GM12878 (cell line): ENCODE measurements at regions not wholly inside any gene's neighbourhood (a gene's known extent, or its start where the extent isn't known, plus 50 kb on each side); places are given as distances from the start of the nearest gene placed in this dataset.

Experiments
- ATAC-seq: fragments of 200-7000 bp; cut with Tn5 transposase; 3 replicates; pipeline ENCODE4 v1.9.1; 2020; ENCODE audit warnings: mild to moderate bottlenecking, moderate library complexity
- BruUV-seq: library from RNA; stranded (reverse); fragments of 400-500 nt; replicated peaks from 2 replicates; lab custom pipeline; 2021; lab: Mats Ljungman, UMichigan
- CTCF ChIA-PET: fragments of 300-600 bp; sonication (Branson Sonifier 250); formaldehyde crosslinking; extraction: SDS; loops from one replicate; lab custom pipeline; 2021; ENCODE audit warnings: inconsistent platforms; lab: Yijun Ruan, JAX
- POLR2A ChIA-PET: fragments of 350-600 bp; formaldehyde crosslinking; extraction: SDS; loops from one replicate; lab custom pipeline; 2021; ENCODE audit warnings: inconsistent platforms; lab: Charles Lee
- RAD21 ChIA-PET: fragments of 300-600 bp; sonication (Branson Sonifier 250); formaldehyde crosslinking; loops from one replicate; lab custom pipeline; 2023; ENCODE audit warnings: antibody characterized with exemption; ENCODE audit not compliant: unreplicated experiment; lab: Charles Lee
- SMC1A ChIA-PET: fragments of 300-600 bp; sonication (Branson Sonifier 250); formaldehyde crosslinking; loops from one replicate; lab custom pipeline; 2023; ENCODE audit not compliant: unreplicated experiment, uncharacterized antibody; lab: Charles Lee
- DNase-seq: peaks from one replicate; pipeline ENCODE4 v3.0.0-alpha.2; 2011; ENCODE audit warnings: low read depth, low spot score
- FAIRE-seq: peaks from 3 replicates; lab custom pipeline; 2011; peaks lifted over from hg19 to GRCh38; lab: Jason Lieb, UNC
- H2AFZ ChIP-seq: 2 replicates; pipeline ENCODE4 v1.6.0; 2011; ENCODE audit warnings: low read depth, low read length, control low read depth; ENCODE audit not compliant: control insufficient read depth
- H3K27ac ChIP-seq: 2 replicates; pipeline ENCODE4 v1.5.1; 2011; ENCODE audit warnings: control low read depth; ENCODE audit not compliant: control insufficient read depth, insufficient read depth
- H3K27me3 ChIP-seq, 2 experiments: replicated peaks in 1 of 2; 2 replicates each; pipeline versions ENCODE4 v1.6.0 to v1.6.1; 2011; ENCODE audit warnings: low read length in 1 of 2; ENCODE audit not compliant: control insufficient read depth in 2 of 2, insufficient read depth in 2 of 2
- H3K36me3 ChIP-seq, 2 experiments: 2 replicates each; pipeline ENCODE4 v1.5.1; 2011; ENCODE audit warnings: low read length in 1 of 2; ENCODE audit not compliant: control insufficient read depth in 2 of 2, insufficient read depth in 2 of 2
- H3K4me1 ChIP-seq: 2 replicates; pipeline ENCODE4 v1.6.1; 2011; ENCODE audit warnings: mild to moderate bottlenecking, low read length, moderate library complexity, mixed read lengths; ENCODE audit not compliant: control insufficient read depth, insufficient read depth
- H3K4me2 ChIP-seq: 2 replicates; pipeline ENCODE4 v1.6.0; 2011; ENCODE audit warnings: control low read depth; ENCODE audit not compliant: control insufficient read depth, insufficient read depth
- H3K4me3 ChIP-seq: fragments of 200-600 bp; sonication (generic); 2 replicates; pipeline ENCODE4 v1.5.1; 2016
- H3K79me2 ChIP-seq: 2 replicates; pipeline ENCODE4 v1.6.0; 2011; ENCODE audit warnings: low read length; ENCODE audit not compliant: control insufficient read depth, insufficient read depth
- H3K9ac ChIP-seq: 2 replicates; pipeline ENCODE4 v1.8.0; 2011; ENCODE audit warnings: low read length, control low read depth, mixed read lengths; ENCODE audit not compliant: control insufficient read depth, insufficient read depth
- H3K9me3 ChIP-seq: replicated peaks from 3 replicates; pipeline ENCODE4 v1.5.1; 2011; ENCODE audit warnings: mild to moderate bottlenecking, low read length; ENCODE audit not compliant: control insufficient read depth, insufficient read depth
- H4K20me1 ChIP-seq: 2 replicates; pipeline ENCODE4 v1.6.0; 2011; ENCODE audit not compliant: control insufficient read depth, insufficient read depth
- FOXK2 ChIP-seq: fragments of 450-650 bp; IDR thresholded peaks from 2 replicates; pipeline ENCODE4 v1.6.1; 2017; ENCODE audit warnings: mild to moderate bottlenecking, moderate library complexity
- HDAC2 ChIP-seq: fragments of 200-600 bp; sonication (generic); IDR thresholded peaks from 2 replicates; pipeline ENCODE4 v1.6.1; 2017
- KDM1A ChIP-seq: fragments of 200-600 bp; sonication (generic); IDR thresholded peaks from 2 replicates; pipeline ENCODE4 v1.6.1; 2016; ENCODE audit warnings: borderline replicate concordance
- MEF2A ChIP-seq: IDR thresholded peaks from 2 replicates; pipeline ENCODE4 v1.6.1; 2011; ENCODE audit warnings: low read depth, mild to moderate bottlenecking, low read length, moderate library complexity; ENCODE audit not compliant: insufficient read depth
- NR2F1 ChIP-seq: fragments of 450-650 bp; conservative IDR thresholded peaks from 2 replicates; pipeline ENCODE4 v1.6.1; 2017; ENCODE audit warnings: mild to moderate bottlenecking
- SP1 ChIP-seq: IDR thresholded peaks from one replicate; pipeline ENCODE4 v1.6.1; 2011; ENCODE audit warnings: low read depth, low read length
- WGBS: methylation state at CpG from one replicate; pipeline ENCODE4 v1.1.6; 2016; ENCODE audit warnings: low lambda C conversion rate; ENCODE audit not compliant: insufficient replicate concordance, insufficient coverage; ENCODE audit errors: missing lambda C conversion rate; 5-methylcytosine and 5-hydroxymethylcytosine counted together
- in situ Hi-C: fragments of 300-500 bp; cut with MboI; formaldehyde crosslinking; loops from 9 replicates; pipeline ENCODE4 v1.14.3; 2018; ENCODE audit warnings: mixed read lengths
- intact Hi-C: fragments of 100-400 bp; cut with micrococcal nuclease; formaldehyde crosslinking; loops from one replicate; pipeline ENCODE4 v1.14.2; 2022; ENCODE audit not compliant: unreplicated experiment
- TF ChIP-seq, protein P1 (sequence below): fragments of 450-650 bp; IDR thresholded peaks from 2 replicates; pipeline ENCODE4 v1.6.1; 2014; ENCODE audit warnings: mild to moderate bottlenecking

DNA sequence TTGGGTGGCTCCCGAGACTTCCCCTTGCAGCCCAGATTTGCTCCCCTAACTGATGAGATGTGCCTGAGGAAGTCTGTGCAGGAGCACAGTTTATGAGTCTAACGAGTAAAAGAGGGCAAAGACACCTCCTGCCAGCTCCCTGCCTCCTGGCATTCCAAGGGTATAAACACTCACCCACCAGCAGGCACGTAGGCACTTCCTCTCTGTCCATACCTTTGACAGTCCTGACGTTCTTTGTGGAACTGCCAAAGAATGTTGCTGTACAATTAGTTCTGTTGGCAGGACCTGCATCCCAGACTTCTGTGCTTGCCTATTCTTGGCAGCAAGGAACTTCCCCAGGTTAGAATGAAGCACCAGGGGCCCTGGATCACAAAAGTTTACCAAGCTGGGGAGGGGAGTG lies 889.3 kb downstream of the BCL11B start:
- Histone ChIP-seq H2AFZ (no peak overlapping the region), H3K79me2 (no peaks in the 10 kb centered on the region), H3K4me1 (no peaks in the 10 kb centered on the region), H3K27ac (no peak overlapping the region), H3K9ac (no peak overlapping the region), H3K4me3 (no peak overlapping the region), H3K9me3 (no peaks in the 10 kb centered on the region; the same call in 2 of the 3 replicates), H3K36me3 (no peaks in the 10 kb centered on the region), H4K20me1 (no peaks in the 10 kb centered on the region), H3K27me3 (no peaks in the 10 kb centered on the region), H3K4me2 (no peak overlapping the region)
- TF ChIP-seq NR2F1: no peak
- TF ChIP-seq FOXK2: no peak
- no peak for TF ChIP-seq SP1
- ATAC-seq (no peak), DNase-seq (no peak), FAIRE-seq (no peak)
- POLR2A ChIA-PET: no interaction called here
- BruUV-seq: no TSS peak
- CTCF ChIA-PET: no interaction called here
- in situ Hi-C loops (no loop called here), intact Hi-C loops (no loop called here)
- SMC1A ChIA-PET: interaction anchor here (0.9 kb wide), 1 partner anchor 46 kb away, joined by 3 read pairs; no protein-coding TSS in a partner anchor
- RAD21 ChIA-PET: no interaction called here
- 0% methylated on average over 4 of the region's 4 CpGs for WGBS

DNA sequence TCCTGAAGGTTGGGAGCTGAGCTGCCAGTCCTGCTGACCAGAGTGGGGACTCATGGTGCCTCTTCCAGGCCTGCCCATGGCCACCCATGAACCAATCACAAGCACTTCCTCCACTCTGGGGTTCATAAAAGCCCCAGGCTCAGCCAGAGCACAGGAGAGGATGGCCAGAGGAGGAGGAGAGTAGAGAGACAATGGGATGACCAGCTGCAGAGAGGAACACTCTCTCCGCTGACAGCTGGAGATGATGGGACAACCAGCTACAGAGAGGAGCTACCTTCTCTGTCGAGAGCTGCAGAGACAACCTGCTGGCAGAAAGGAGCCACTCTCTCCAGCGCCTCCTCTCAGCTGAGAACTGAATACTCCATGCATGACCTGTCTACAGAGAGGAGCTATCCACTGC lies 886.1 kb downstream of the BCL11B start:
- CTCF ChIA-PET: no interaction called here
- BruUV-seq: no TSS peak
- in situ Hi-C loops: no loop called here

More for the DNA sequence above, 886.1 kb downstream of the BCL11B start:
- Histone ChIP-seq H3K9me3 (no peaks in the 10 kb centered on the region; the same call in 2 of the 3 replicates), H3K4me1 (no peaks in the 10 kb centered on the region), H2AFZ (no peak overlapping the region), H3K36me3 (no peaks in the 10 kb centered on the region), H3K27ac (no peak overlapping the region), H3K4me3 (no peak overlapping the region), H3K79me2 (no peaks in the 10 kb centered on the region), H3K27me3 (no peaks in the 10 kb centered on the region), H4K20me1 (no peaks in the 10 kb centered on the region), H3K9ac (no peak overlapping the region), H3K4me2 (no peak overlapping the region)
- intact Hi-C loops: no loop called here
- ATAC-seq: no peak
- no peak for DNase-seq
- ChIA-PET POLR2A (no interaction called here), RAD21 (no interaction called here), SMC1A (interaction anchor here (0.8 kb wide), 1 partner anchor 56 kb away, joined by 3 read pairs; no protein-coding TSS in a partner anchor)
- WGBS: 0% methylated on average over 3 of the region's 3 CpGs
- TF ChIP-seq MEF2A (no peak), HDAC2 (no peak), KDM1A (no peak)
- TF ChIP-seq, protein P1, sequence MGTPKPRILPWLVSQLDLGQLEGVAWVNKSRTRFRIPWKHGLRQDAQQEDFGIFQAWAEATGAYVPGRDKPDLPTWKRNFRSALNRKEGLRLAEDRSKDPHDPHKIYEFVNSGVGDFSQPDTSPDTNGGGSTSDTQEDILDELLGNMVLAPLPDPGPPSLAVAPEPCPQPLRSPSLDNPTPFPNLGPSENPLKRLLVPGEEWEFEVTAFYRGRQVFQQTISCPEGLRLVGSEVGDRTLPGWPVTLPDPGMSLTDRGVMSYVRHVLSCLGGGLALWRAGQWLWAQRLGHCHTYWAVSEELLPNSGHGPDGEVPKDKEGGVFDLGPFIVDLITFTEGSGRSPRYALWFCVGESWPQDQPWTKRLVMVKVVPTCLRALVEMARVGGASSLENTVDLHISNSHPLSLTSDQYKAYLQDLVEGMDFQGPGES: no peak
- no peak for FAIRE-seq
